ENCODE measurements at regions not wholly inside any gene's neighbourhood (a gene's known extent, or its start where the extent isn't known, plus 50 kb on each side); places are given as distances from the start of the nearest gene placed in this dataset.
"Not testable (repeated sequence)": the region's sequence is repeated elsewhere in the genome, so short reads cannot be mapped to it uniquely, and the experiment has no call there.

DNA sequence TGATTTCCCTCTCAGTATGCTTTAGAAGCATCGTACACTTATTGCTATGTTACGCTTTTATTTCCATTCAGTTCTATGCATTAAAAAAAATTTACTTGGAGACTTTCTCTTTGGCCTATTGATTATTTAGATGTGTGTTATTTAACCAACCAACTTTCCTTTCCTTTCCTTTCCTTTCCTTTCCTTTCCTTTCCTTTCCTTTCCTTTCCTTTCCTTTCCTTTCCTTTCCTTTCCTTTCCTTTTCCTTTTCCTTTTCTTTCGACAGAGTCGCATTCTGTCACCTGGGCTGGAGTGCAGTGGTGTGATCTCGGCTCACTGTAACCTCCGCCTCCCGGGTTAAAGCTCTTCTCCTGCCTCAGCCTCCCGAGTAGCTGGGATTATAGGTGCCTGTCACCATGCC lies 502.7 kb upstream of the LARGE1 start:
- not testable (repeated sequence) for TF ChIP-seq POLR2A (IDR thresholded peaks at IDR 0.05)
- TF ChIP-seq, protein P1, sequence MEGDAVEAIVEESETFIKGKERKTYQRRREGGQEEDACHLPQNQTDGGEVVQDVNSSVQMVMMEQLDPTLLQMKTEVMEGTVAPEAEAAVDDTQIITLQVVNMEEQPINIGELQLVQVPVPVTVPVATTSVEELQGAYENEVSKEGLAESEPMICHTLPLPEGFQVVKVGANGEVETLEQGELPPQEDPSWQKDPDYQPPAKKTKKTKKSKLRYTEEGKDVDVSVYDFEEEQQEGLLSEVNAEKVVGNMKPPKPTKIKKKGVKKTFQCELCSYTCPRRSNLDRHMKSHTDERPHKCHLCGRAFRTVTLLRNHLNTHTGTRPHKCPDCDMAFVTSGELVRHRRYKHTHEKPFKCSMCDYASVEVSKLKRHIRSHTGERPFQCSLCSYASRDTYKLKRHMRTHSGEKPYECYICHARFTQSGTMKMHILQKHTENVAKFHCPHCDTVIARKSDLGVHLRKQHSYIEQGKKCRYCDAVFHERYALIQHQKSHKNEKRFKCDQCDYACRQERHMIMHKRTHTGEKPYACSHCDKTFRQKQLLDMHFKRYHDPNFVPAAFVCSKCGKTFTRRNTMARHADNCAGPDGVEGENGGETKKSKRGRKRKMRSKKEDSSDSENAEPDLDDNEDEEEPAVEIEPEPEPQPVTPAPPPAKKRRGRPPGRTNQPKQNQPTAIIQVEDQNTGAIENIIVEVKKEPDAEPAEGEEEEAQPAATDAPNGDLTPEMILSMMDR (IDR thresholded peaks at IDR 0.05 in 8 of 11, conservative IDR thresholded peaks at IDR 0.05 in 3 of 11) = not testable (repeated sequence)

Measured in spleen (tissue), 7 donors.